ENCODE measurements at regions not wholly inside any gene's neighbourhood (a gene's known extent, or its start where the extent isn't known, plus 50 kb on each side); places are given as distances from the start of the nearest gene placed in this dataset.

DNA sequence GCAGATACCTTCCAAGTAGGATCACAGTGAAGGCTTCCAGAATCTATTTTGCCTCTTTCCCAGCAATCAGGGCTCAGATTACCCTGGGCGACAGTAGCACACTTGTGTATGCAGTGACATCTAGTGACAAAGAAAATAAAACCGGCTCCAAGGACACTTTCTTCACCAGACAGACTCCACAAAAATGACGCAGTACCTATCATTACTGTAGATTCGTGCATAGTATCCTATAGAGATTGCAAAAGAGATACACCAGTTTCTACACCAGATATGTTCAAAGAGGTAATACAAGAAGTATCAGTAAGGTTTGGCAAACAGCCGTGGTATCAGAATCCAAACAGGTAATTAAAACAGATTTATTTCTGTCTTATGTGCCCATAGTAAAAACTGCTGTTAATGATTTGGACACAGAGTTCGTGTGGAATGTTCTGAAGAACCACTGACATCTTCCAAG, 600.4 kb upstream of the JAG1 start:
- intact Hi-C loops (cut with DNase I) = loop anchor here (5.0 to 10.0 kb wide), 3 partner anchors 609 to 799 kb away; no protein-coding TSS in a partner anchor
- no peaks in the 10 kb centered on the region for H3K36me3 ChIP-seq
- H3K4me1 ChIP-seq = no peaks in the 10 kb centered on the region
- no peak for TF ChIP-seq POLR2AphosphoS5 (IDR thresholded peaks at IDR 0.05)
- TF ChIP-seq, protein P1, sequence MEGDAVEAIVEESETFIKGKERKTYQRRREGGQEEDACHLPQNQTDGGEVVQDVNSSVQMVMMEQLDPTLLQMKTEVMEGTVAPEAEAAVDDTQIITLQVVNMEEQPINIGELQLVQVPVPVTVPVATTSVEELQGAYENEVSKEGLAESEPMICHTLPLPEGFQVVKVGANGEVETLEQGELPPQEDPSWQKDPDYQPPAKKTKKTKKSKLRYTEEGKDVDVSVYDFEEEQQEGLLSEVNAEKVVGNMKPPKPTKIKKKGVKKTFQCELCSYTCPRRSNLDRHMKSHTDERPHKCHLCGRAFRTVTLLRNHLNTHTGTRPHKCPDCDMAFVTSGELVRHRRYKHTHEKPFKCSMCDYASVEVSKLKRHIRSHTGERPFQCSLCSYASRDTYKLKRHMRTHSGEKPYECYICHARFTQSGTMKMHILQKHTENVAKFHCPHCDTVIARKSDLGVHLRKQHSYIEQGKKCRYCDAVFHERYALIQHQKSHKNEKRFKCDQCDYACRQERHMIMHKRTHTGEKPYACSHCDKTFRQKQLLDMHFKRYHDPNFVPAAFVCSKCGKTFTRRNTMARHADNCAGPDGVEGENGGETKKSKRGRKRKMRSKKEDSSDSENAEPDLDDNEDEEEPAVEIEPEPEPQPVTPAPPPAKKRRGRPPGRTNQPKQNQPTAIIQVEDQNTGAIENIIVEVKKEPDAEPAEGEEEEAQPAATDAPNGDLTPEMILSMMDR (IDR thresholded peaks at IDR 0.05) = peak; percentile 25 to 41 (median 28)
- no peak for DNase-seq (ENCODE audit: extremely low spot score)
- no peaks in the 10 kb centered on the region for H3K27me3 ChIP-seq
- 21% methylated on average over 6 of the region's 6 CpGs for WGBS
- no peak overlapping the region for H3K4me3 ChIP-seq
- no peaks in the 10 kb centered on the region for H3K9me3 ChIP-seq
- no peak overlapping the region for H3K27ac ChIP-seq (replicated peaks in 1 of 4)

GRCh38 chr20:11275740-11276139, 601.9 kb upstream of the JAG1 start:
- intact Hi-C loops (cut with DNase I) = loop anchor here (10.0 kb wide), 2 partner anchors 611 to 801 kb away; no protein-coding TSS in a partner anchor
- H3K4me3 ChIP-seq = no peak overlapping the region

GRCh38 chr20:11277170-11277569, 603.4 kb upstream of the JAG1 start:
- no peak for DNase-seq (ENCODE audit: extremely low spot score)
- Histone ChIP-seq H3K27ac (replicated peaks in 1 of 4) (no peak overlapping the region), H3K4me1 (no peaks in the 10 kb centered on the region), H3K27me3 (peaks cover 0 to 8% (median 0%) of the 10 kb centered on the region in 4 donors), H3K4me3 (no peak overlapping the region), H3K36me3 (no peaks in the 10 kb centered on the region), H3K9me3 (no peaks in the 10 kb centered on the region)
- TF ChIP-seq, protein P1 (IDR thresholded peaks at IDR 0.05) = no peak
- TF ChIP-seq POLR2AphosphoS5 (IDR thresholded peaks at IDR 0.05) = no peak
- WGBS = 77% methylated on average over 1 of the region's 1 CpG
- intact Hi-C loops (cut with DNase I) = loop anchor here (10.0 kb wide), 2 partner anchors 612 to 802 kb away; no protein-coding TSS in a partner anchor

More at GRCh38 chr20:11275740-11276139, 601.9 kb upstream of the JAG1 start:
- Histone ChIP-seq H3K27me3 (peaks cover 0 to 8% (median 0%) of the 10 kb centered on the region in 4 donors), H3K36me3 (no peaks in the 10 kb centered on the region), H3K4me1 (no peaks in the 10 kb centered on the region), H3K27ac (replicated peaks in 1 of 4) (no peak overlapping the region), H3K9me3 (no peaks in the 10 kb centered on the region)
- 100% methylated on average over 2 of the region's 2 CpGs for WGBS
- no peak for TF ChIP-seq EP300 (IDR thresholded peaks at IDR 0.05)
- no peak for TF ChIP-seq POLR2AphosphoS5 (IDR thresholded peaks at IDR 0.05)
- TF ChIP-seq POLR2A (IDR thresholded peaks at IDR 0.05; ENCODE audit: low read depth) = no peak
- TF ChIP-seq, protein P1 (IDR thresholded peaks at IDR 0.05) = no peak
- DNase-seq (ENCODE audit: extremely low spot score) = no peak

DNA sequence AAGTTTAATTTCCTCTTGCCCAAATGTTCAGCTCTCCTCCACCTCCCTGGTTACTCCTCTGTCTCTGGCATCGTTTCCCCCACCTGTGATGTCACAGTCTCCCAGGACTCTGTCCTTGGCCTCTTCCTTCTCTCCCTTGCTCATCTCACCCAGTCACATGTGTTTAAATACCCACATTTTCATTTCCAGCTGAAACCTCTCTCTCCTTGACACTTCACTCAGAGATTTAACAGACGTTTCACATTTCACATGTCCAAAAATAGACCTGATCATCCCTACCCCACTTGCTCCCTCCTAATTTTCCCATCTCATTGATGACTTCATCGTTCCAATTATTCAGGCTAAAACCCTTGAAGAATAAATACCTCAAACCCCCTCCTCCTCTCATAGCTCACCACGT, 604.1 kb upstream of the JAG1 start:
- Histone ChIP-seq H3K4me1 (no peaks in the 10 kb centered on the region), H3K27ac (replicated peaks in 1 of 4) (no peak overlapping the region), H3K9me3 (no peaks in the 10 kb centered on the region), H3K27me3 (peaks cover 0 to 8% (median 0%) of the 10 kb centered on the region in 4 donors), H3K36me3 (no peaks in the 10 kb centered on the region), H3K4me3 (no peak overlapping the region)
- intact Hi-C loops (cut with DNase I) = loop anchor here (10.0 kb wide), 2 partner anchors 613 to 803 kb away; no protein-coding TSS in a partner anchor
- no peak for DNase-seq (ENCODE audit: extremely low spot score)
- 67% methylated on average over 4 of the region's 4 CpGs for WGBS
- TF ChIP-seq EP300 (IDR thresholded peaks at IDR 0.05) (no peak), POLR2A (IDR thresholded peaks at IDR 0.05; ENCODE audit: low read depth) (no peak), POLR2AphosphoS5 (IDR thresholded peaks at IDR 0.05) (no peak)
- TF ChIP-seq, protein P1 (IDR thresholded peaks at IDR 0.05) = no peak

DNA sequence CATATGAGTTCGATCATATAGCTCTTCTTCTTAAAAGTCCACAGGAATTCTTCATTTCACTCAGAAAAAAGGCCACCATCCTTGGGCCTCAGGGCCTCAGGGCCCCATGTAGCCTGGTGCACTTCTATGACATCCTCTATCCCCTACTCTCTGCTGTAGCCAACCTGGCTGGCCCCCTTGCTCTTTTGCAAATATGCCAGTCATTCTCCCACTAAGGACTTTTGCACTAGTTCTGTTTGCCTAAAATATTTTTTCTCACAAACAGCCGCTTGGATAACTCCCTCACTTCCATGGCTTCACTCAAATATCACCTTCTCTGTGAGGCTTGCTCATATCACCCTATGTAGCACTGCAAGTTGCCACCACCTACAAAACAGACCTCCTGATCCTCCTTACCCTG, 604.7 kb upstream of the JAG1 start:
- Histone ChIP-seq H3K27ac (replicated peaks in 1 of 4) (no peak overlapping the region), H3K27me3 (peaks cover 0 to 8% (median 0%) of the 10 kb centered on the region in 4 donors), H3K4me3 (no peak overlapping the region), H3K36me3 (no peaks in the 10 kb centered on the region), H3K4me1 (no peaks in the 10 kb centered on the region), H3K9me3 (no peaks in the 10 kb centered on the region)
- no peak for DNase-seq (ENCODE audit: extremely low spot score)
- TF ChIP-seq EP300 (IDR thresholded peaks at IDR 0.05) (no peak), POLR2A (IDR thresholded peaks at IDR 0.05; ENCODE audit: low read depth) (no peak), POLR2AphosphoS5 (IDR thresholded peaks at IDR 0.05) (no peak)
- TF ChIP-seq, protein P1 (IDR thresholded peaks at IDR 0.05) = no peak
- intact Hi-C loops (cut with DNase I) = loop anchor here (10.0 kb wide), 2 partner anchors 614 to 804 kb away; no protein-coding TSS in a partner anchor
- WGBS = 93% methylated on average over 2 of the region's 2 CpGs
